ENCODE measurements at regions not wholly inside any gene's neighbourhood (a gene's known extent, or its start where the extent isn't known, plus 50 kb on each side); places are given as distances from the start of the nearest gene placed in this dataset.
"Not testable (repeated sequence)": the region's sequence is repeated elsewhere in the genome, so short reads cannot be mapped to it uniquely, and the experiment has no call there.

- DNase-seq (ENCODE audit: low spot score) = no peak
Measured at GRCh38 chr7:67620216-67620933, 623.7 kb downstream of the TYW1 start.

DNA sequence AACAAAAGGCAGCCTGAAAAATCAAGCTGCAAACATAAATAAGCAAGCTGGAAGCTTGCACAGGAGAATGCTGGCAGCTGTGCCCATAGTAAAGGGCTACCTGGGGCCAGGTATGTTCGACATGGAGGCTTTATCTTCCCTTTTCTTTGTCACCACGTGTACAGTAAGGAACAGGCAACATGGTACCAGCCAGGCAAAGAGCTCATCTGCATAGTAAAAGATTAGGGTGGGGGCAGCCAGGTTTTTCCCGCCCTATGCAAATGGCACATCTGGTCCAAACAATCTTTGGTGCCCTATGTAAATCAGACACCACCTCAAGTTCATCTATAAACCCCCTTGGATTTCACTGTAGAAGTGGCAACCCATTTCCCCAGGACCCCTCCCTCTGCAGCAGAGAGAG, 625.1 kb downstream of the TYW1 start:
- no peak for DNase-seq (ENCODE audit: low spot score)

DNA sequence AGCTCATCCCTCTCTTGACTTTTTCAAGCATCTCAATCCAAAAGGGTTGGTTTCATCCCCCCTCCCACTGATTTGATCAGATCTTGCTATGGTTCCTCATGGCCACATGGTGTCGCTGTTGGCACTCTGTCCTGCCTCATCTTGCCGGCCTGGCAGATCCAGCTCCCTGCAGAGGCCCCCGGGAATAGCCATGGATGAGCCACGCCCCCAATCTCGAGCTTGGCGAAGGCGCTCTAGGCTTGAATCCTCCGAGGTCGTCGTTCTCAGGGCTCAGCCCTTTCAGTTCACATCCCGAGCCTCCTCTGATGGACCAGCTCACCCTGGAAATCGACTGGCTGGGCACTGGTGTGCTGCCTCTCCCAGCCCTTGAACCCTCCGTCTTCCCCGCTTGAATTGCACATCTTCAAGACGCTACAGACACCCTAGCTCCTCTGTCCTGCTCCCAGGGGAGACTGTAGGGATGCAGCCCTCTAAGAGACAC, 628.7 kb downstream of the TYW1 start:
- peak; percentile 63 for DNase-seq (ENCODE audit: low spot score)

GRCh38 chr7:67631476-67631875, 634.8 kb downstream of the TYW1 start:
- no peak for DNase-seq (ENCODE audit: low spot score)

GRCh38 chr7:67635271-67635670, 638.6 kb downstream of the TYW1 start:
- DNase-seq (ENCODE audit: low spot score) = no peak

GRCh38 chr7:67636348-67637022, 639.9 kb downstream of the TYW1 start:
- no peak for DNase-seq (ENCODE audit: low spot score)

DNA sequence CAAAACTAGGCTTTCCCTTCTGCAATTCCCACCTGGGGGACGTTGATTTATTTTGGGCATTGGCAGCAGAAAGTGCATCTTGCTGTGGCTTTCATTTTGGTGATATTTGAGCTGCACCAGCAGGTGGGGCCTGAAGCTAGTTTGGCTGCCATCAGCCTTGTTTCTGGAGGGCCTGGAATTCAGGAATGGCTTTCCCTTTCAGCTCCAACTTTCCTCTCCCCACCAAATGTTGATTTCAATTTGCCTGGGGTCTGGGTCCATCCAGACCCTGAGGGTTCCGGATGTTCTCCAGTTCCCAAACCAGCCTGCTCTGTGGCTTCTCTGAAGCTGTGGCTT, 640.4 kb downstream of the TYW1 start:
- DNase-seq (ENCODE audit: low spot score) = no peak

DNA sequence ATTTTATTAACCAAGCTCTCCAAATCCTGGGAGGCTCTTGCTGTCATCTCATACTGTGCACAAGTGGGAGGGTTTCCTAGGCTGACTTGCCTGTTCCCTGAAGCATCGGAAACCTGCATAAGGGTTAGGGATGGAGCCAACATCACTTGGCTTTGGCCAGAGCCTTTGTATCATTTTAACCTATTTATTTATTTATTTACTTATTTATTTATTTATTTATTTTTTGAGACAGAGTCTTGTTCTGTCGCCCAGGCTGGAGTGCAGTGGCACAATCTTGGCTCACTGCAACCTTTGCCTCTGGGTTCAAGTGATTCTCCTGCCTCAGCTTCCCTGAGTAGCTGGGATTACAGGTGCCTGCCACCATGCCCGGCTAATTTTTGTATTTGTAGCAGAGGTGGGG, 645.9 kb downstream of the TYW1 start:
- not testable (repeated sequence) for DNase-seq (ENCODE audit: low spot score)

DNA sequence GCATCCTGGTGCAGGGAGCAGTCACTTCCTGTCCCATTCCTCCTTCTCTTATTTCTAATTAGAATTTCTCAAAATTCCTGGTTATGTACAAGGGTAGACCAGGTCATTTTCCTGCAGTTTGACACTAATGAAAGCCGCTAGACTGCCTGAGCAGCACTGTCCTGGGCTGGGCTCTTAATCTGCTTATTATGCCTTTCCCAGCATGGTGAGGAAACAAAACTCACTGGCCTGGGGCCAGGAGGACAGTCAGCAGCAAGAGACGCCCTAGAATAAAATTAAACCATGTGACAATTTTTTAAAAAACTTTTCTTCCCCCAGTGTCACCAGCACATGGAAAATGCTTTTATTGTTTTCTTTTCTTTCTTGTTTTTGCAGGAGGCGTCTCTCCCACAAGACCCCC, 647.5 kb downstream of the TYW1 start:
- DNase-seq (ENCODE audit: low spot score) = no peak

GRCh38 chr7:67652937-67653336, 656.3 kb downstream of the TYW1 start:
- DNase-seq (ENCODE audit: low spot score) = no peak

GRCh38 chr7:67653856-67654454, 657.3 kb downstream of the TYW1 start:
- DNase-seq (ENCODE audit: low spot score) = no peak

DNA sequence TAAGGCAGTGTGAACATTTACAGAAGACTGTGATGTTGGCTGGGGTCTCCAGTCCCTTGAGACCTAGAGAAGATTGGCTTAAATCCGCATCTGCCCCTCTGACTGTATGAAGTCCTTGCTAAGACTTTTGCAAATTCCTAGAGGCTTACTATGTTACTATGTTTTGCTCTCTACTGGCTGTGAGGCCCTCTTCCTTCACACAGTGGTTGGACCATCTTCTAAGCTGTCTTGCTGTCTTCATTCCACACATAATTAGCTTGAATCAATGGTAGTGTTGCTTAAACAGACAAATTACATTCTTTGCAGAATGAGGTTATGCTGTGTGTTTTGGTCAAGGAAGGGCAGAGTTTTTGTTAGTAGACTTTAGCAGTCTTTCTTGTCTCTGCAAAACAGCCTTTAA, 658.0 kb downstream of the TYW1 start:
- no peak for DNase-seq (ENCODE audit: low spot score)

DNA sequence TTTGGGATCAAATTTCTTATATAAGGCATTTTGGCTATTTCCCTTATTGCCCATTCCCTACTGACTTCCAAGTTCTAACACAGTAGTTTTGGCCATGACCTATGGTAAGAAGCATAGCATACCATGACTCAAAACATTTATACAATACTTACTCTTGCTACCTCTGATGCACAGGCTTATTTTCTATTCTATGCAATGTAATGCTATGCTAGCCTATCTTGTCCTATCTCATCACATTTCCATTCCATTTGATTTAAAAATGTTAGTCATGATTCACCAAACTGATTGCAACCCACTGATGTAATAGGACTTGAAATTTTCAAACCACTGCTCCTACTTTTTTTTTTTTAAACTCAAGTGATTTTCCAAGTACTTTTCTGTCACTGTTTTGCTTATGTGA, 658.5 kb downstream of the TYW1 start:
- DNase-seq (ENCODE audit: low spot score) = no peak

GRCh38 chr7:67659091-67659490, 662.5 kb downstream of the TYW1 start:
- DNase-seq (ENCODE audit: low spot score) = peak; percentile 75

GRCh38 chr7:67662804-67663203, 666.2 kb downstream of the TYW1 start:
- DNase-seq (ENCODE audit: low spot score) = no peak

GRCh38 chr7:67663644-67664043, 667.0 kb downstream of the TYW1 start:
- DNase-seq (ENCODE audit: low spot score) = no peak

DNA sequence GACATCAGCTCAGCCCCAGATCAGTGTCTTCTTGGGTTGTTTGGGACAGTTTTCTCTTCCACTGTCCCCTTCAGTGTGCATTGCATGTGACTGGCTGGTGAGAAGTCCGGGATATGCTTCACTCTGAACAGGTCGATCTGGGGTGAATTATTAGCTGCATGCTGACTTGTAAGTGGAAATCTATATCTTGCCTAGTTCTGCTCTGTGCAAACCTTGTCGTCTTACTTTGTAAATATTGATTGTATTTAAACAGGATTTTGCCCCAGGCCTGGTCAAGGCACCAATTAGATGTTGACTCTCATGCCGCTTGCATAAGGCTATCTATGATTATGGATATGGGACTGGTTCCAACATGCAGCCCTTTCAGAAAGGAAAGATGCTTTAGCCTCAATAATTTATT, 669.7 kb downstream of the TYW1 start:
- not testable (repeated sequence) for DNase-seq (ENCODE audit: low spot score)

DNA sequence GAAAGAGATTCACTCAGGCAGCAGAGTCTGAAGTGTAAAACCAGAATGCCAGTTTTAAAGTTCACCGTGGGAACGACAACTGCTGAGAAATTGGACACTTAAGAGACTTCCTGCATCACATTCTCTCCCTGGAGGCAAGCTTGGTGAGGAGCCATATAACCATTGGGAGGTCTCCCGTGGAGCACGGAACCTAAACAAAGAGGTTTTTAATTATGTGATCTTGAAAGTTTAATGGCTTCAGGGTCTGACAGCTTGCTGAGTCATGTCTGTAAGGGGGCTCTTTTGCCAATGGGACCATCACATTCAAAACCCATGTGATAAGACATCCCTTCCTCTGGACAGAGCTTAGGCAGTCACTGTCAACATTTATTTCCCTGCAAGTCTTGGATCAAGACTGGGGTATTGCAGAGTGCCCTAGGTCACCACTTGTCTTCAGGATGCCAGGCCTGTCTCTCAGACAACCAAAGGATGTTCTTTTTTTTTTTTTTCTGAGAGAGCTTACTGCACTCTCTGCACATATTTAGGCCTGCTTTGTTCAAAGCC, 674.4 kb downstream of the TYW1 start:
- DNase-seq (ENCODE audit: low spot score) = no peak

DNA sequence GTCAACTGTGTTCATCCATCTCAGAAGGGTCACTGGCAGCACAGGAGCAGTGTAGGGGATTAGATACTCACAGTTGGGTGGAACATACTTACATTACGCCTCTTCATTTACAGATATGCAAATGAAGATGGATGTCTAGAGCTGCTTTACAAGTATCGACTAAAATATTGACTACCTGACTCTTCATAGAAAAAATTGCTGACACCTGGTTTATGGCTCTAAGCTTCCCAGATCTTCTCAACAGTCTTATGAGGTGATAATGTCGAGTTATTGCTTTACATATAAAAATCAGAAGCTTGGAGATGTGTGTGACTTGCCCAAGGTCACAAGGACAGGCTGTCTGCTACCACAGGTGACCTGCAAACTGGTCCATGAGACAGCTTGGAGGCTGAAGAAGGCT, 677.2 kb downstream of the TYW1 start:
- no peak for DNase-seq (ENCODE audit: low spot score)

DNA sequence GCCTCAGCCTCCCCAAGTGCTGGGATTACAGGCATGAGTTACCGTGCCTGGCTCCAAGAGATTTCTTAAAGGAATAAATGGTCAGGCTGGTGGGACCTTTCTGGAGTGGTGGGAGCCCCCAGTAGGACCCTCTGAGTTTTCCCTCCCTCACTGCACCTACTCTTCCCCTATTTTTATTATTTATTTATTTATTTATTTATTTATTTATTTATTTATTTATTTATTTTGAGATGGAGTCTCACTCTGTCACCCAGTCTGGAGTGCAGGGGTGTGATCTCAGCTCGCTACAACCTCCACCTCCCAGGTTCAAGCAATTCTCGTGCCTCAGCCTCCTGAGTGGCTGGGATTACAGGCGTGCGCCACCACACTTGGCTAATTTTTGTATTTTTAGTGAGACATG, 678.2 kb downstream of the TYW1 start:
- not testable (repeated sequence) for DNase-seq (ENCODE audit: low spot score)

DNA sequence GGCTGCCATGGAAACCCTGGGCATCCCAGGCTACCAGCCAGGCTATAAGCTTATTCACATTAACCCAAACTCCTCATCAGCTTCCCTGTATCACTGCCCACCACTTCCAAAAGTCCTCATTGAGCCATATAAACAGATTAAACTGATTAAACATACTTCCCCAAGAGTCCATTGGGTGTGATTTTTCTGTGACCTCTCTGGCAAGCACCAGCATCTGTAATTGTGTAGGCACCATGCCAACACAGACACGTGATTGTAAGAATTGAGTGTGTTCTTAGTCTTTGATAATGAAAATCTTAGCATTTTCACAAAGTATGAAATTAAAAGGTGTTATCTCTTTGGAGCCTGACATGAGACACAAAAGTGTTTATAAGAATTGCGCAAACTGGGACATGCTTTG, 679.3 kb downstream of the TYW1 start:
- DNase-seq (ENCODE audit: low spot score) = no peak

DNA sequence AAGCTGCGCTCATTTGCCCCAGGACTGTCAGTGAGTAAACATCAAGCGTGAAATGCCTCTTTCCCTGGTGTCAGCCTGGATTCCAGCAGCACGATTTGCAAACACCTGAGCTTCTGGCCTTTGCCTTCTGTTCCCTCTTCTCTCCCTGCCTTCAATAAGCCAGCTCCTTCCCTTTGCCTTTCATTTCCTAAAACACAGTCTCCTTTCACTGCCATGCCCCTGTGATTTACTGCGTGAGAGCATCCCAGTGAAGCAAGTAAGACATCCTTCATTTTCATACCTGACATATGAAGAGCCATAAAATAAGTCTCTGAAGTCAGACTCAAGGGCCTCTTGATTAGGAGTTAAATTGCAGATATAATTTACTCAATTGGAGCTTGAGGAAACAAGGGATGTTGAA, 681.8 kb downstream of the TYW1 start:
- DNase-seq (ENCODE audit: low spot score) = no peak

- DNase-seq (ENCODE audit: low spot score) = no peak
Measured at GRCh38 chr7:67683628-67684027, 687.0 kb downstream of the TYW1 start.

Measured in kidney tubule cell (primary cell).